Psoas muscle (tissue), 7 donors: ENCODE measurements at regions not wholly inside any gene's neighbourhood (a gene's known extent, or its start where the extent isn't known, plus 50 kb on each side); places are given as distances from the start of the nearest gene placed in this dataset.

ENCODE experiments used
- ATAC-seq, 4 donors: fragments of 200-7000 bp; cut with Tn5 transposase; one replicate each; pipeline ENCODE4 v1.9.1; 2020; ENCODE audit warnings: moderate library complexity in 3 of 4, mild to moderate bottlenecking in 2 of 4
- DNase-seq, 2 donors: peaks; one replicate each; pipeline ENCODE4 v3.0.0-alpha.2; 2020
- H3K27ac ChIP-seq: fragments of 200-600 bp; one replicate; pipeline ENCODE4 v1.8.0; 2022
- H3K27me3 ChIP-seq, 3 donors: fragments of 200-600 bp in 1 of 3; one replicate each; pipeline versions ENCODE4 v1.6.1 to v1.8.0; 2013 to 2022; ENCODE audit warnings: low read length in 2 of 3, mild to moderate bottlenecking in 2 of 3, moderate library complexity in 1 of 3; ENCODE audit not compliant: insufficient read depth in 3 of 3
- H3K36me3 ChIP-seq, 2 donors: fragments of 200-600 bp in 1 of 2; one replicate each; pipeline versions ENCODE4 v1.6.1 to v1.8.0; 2013 to 2022; ENCODE audit warnings: low read depth in 1 of 2, mild to moderate bottlenecking in 1 of 2, moderate library complexity in 1 of 2; ENCODE audit not compliant: insufficient read depth in 1 of 2
- H3K4me1 ChIP-seq: fragments of 200-600 bp; one replicate; pipeline ENCODE4 v1.8.0; 2022
- H3K4me3 ChIP-seq: fragments of 200-600 bp; one replicate; pipeline ENCODE4 v1.8.0; 2022; ENCODE audit warnings: mild to moderate bottlenecking
- H3K9me3 ChIP-seq: fragments of 200-600 bp; one replicate; pipeline ENCODE4 v1.8.0; 2022
- CTCF ChIP-seq: fragments of 200-600 bp; IDR thresholded peaks from one replicate; pipeline ENCODE4 v1.8.0; 2022; ENCODE audit warnings: antibody characterized with exemption
- WGBS, 3 donors: extraction: QIAGEN DNeasy Blood & Tissue Kit; methylation state at CpG; one replicate each; pipeline versions ENCODE4 v1.1.6 to v1.1.7; 2013; 5-methylcytosine and 5-hydroxymethylcytosine counted together
- intact Hi-C, 2 donors: fragments of 100-400 bp; cut with DNase I; formaldehyde crosslinking; loops; one replicate each; pipeline versions ENCODE4 v1.11.0 to v1.14.2; 2022
- donor health status: healthy with polysubstance abuse.
- donor health status: DM: no; HTN: no; CAD: no; lungs with moderate emphysema.
- donor health status: Bipolar disorder and iron deficiency.
- donor health status: healthy.
- donor health status: DM: yes; HTN: yes; CAD: no.
- donor health status: DM: no; HTN: no; CAD: no.
- donor health status: DM: yes; HTN: yes; CAD: no.

DNA sequence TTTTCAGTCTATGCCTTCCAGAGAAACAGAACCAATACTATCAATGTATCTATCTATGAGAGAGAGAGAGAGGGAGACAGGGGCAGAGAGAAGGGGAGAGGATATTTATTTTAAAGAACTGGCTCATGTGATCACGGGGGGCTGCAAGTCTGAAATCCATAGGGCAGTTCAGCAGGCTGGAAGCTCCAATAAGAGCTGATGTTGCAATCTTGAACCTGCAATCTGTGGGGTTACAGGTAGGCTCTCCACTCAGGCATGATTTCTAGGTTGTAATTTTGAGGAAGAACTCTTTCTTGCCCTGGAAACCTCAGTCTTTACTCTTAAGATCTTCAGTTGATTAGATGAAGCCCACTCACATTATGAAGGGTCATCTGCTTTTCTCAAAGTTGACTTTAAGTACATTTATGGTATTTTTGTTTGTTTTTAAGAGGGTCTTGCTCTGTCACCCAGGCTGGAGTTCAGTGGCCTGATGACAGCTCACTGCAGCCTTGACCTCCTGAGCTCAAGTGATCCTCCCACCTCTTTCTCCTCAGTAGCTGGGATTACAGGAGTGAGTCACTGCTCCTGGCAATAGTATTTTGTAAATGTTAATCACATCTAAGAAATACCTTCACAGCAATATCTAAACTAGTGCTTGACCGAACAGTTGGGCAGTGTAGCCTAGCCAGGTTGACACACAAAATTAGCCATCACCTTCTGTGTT lies 376.4 kb downstream of the FGF9 start:
- no peak for DNase-seq
- H3K4me1 ChIP-seq = no peaks in the 10 kb centered on the region
- no peaks in the 10 kb centered on the region for H3K36me3 ChIP-seq
- no peaks in the 10 kb centered on the region for H3K9me3 ChIP-seq
- no peak for TF ChIP-seq CTCF
- no peaks in the 10 kb centered on the region for H3K27me3 ChIP-seq
- no peak overlapping the region for H3K4me3 ChIP-seq
- intact Hi-C loops = no loop called here
- 89 to 95% (median 93%) methylated on average over 2 of the region's 2 CpGs for WGBS, 3 donors
- H3K27ac ChIP-seq = no peak overlapping the region
- ATAC-seq = no peak

DNA sequence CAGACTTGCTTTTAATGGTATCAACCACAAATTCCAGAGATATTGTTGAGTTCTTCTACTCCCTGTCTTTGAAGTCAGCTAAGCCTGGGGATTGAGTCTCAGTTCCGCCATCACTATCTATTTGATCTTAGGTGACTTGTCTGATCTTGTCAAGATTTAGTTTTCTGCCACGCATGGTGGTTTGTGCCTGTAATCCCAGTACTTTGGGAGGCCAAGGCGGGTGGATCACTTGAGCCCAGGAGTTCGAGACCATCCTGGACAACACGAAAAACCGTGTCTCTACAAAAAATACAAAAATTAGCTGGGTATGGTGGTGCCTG lies 376.9 kb downstream of the FGF9 start:
- Histone ChIP-seq H3K4me3 (no peak overlapping the region), H3K27me3 (no peaks in the 10 kb centered on the region), H3K27ac (no peak overlapping the region), H3K36me3 (no peaks in the 10 kb centered on the region), H3K9me3 (no peaks in the 10 kb centered on the region), H3K4me1 (no peaks in the 10 kb centered on the region)
- DNase-seq (no peak), ATAC-seq (no peak)
- WGBS, 3 donors = 92 to 96% (median 94%) methylated on average over 6 of the region's 6 CpGs
- no peak for TF ChIP-seq CTCF
- intact Hi-C loops = no loop called here

- H3K9me3 ChIP-seq = no peaks in the 10 kb centered on the region
- no peak for TF ChIP-seq CTCF
- intact Hi-C loops = no loop called here
- no peaks in the 10 kb centered on the region for H3K27me3 ChIP-seq
- H3K4me1 ChIP-seq = no peaks in the 10 kb centered on the region
- WGBS, 3 donors = 52 to 72% (median 58%) methylated on average over 2 of the region's 2 CpGs
- no peak overlapping the region for H3K4me3 ChIP-seq
- ATAC-seq (no peak), DNase-seq (no peak)
- H3K36me3 ChIP-seq = no peaks in the 10 kb centered on the region
- H3K27ac ChIP-seq = no peak overlapping the region
Measured at GRCh38 chr13:22049384-22049783, 378.5 kb downstream of the FGF9 start.

GRCh38 chr13:22050951-22051563 lies 380.2 kb downstream of the FGF9 start:
- WGBS, 3 donors = 53 to 58% (median 56%) methylated on average over 6 of the region's 6 CpGs
- ATAC-seq = no peak

More at GRCh38 chr13:22050951-22051563, 380.2 kb downstream of the FGF9 start:
- no peaks in the 10 kb centered on the region for H3K27me3 ChIP-seq
- H3K36me3 ChIP-seq = no peaks in the 10 kb centered on the region
- H3K9me3 ChIP-seq = no peaks in the 10 kb centered on the region
- no peak for TF ChIP-seq CTCF
- DNase-seq = no peak
- intact Hi-C loops = no loop called here
- no peaks in the 10 kb centered on the region for H3K4me1 ChIP-seq
- H3K4me3 ChIP-seq = no peak overlapping the region
- H3K27ac ChIP-seq = no peak overlapping the region
